Endothelial cell of hepatic sinusoid (primary cell): ENCODE measurements at regions not wholly inside any gene's neighbourhood (a gene's known extent, or its start where the extent isn't known, plus 50 kb on each side); places are given as distances from the start of the nearest gene placed in this dataset.
"Not testable (repeated sequence)": the region's sequence is repeated elsewhere in the genome, so short reads cannot be mapped to it uniquely, and the experiment has no call there.

Source experiments
- in situ Hi-C: cut with HindIII; loops from 2 replicates; pipeline ENCODE4 v1.10.0; 2017; ENCODE audit warnings: low sequenced_read_pairs

- in situ Hi-C loops = no loop called here
Measured at GRCh38 chr2:60358476-60358875, 195.0 kb downstream of the BCL11A start.

GRCh38 chr2:60357996-60358395 lies 195.5 kb downstream of the BCL11A start:
- in situ Hi-C loops = no loop called here

GRCh38 chr2:60356346-60356745 lies 197.1 kb downstream of the BCL11A start:
- in situ Hi-C loops = no loop called here

GRCh38 chr2:60355849-60356261 lies 197.6 kb downstream of the BCL11A start:
- in situ Hi-C loops = no loop called here

GRCh38 chr2:60354713-60355112 lies 198.7 kb downstream of the BCL11A start:
- in situ Hi-C loops = no loop called here

- in situ Hi-C loops = no loop called here
Measured at GRCh38 chr2:60353863-60354262, 199.6 kb downstream of the BCL11A start.

GRCh38 chr2:60353406-60353800 lies 200.1 kb downstream of the BCL11A start:
- in situ Hi-C loops = no loop called here

- in situ Hi-C loops = no loop called here
Measured at GRCh38 chr2:60352491-60353405, 200.7 kb downstream of the BCL11A start.

- in situ Hi-C loops = no loop called here
Measured at GRCh38 chr2:60351802-60352201, 201.7 kb downstream of the BCL11A start.

- in situ Hi-C loops = no loop called here
Measured at GRCh38 chr2:60351321-60351720, 202.1 kb downstream of the BCL11A start.

- in situ Hi-C loops = no loop called here
Measured at GRCh38 chr2:60350791-60351190, 202.7 kb downstream of the BCL11A start.

GRCh38 chr2:60347781-60348180 lies 205.7 kb downstream of the BCL11A start:
- in situ Hi-C loops = no loop called here

GRCh38 chr2:60342491-60342890 lies 211.0 kb downstream of the BCL11A start:
- in situ Hi-C loops = not testable (repeated sequence)

GRCh38 chr2:60341151-60341550 lies 212.3 kb downstream of the BCL11A start:
- in situ Hi-C loops = no loop called here

GRCh38 chr2:60339286-60339685 lies 214.2 kb downstream of the BCL11A start:
- in situ Hi-C loops = no loop called here

GRCh38 chr2:60337142-60337497 lies 216.3 kb downstream of the BCL11A start:
- in situ Hi-C loops = no loop called here

GRCh38 chr2:60336442-60337141 lies 216.9 kb downstream of the BCL11A start:
- in situ Hi-C loops = no loop called here

- in situ Hi-C loops = no loop called here
Measured at GRCh38 chr2:60335533-60336237, 217.8 kb downstream of the BCL11A start.

GRCh38 chr2:60334610-60335009 lies 218.8 kb downstream of the BCL11A start:
- in situ Hi-C loops = no loop called here

GRCh38 chr2:60333264-60333663 lies 220.2 kb downstream of the BCL11A start:
- in situ Hi-C loops = no loop called here

- in situ Hi-C loops = no loop called here
Measured at GRCh38 chr2:60331115-60331809, 222.2 kb downstream of the BCL11A start.
